ENCODE measurements at regions not wholly inside any gene's neighbourhood (a gene's known extent, or its start where the extent isn't known, plus 50 kb on each side); places are given as distances from the start of the nearest gene placed in this dataset.

- TF ChIP-seq CTCF (conservative IDR thresholded peaks at IDR 0.05): no peak
- TF ChIP-seq EZH2 (IDR thresholded peaks at IDR 0.05; ENCODE audit: low read depth): no peak
Measured at GRCh38 chr12:59304077-59304721, 291.6 kb upstream of the SLC16A7 start.
